RWPE1 (cell line): ENCODE measurements at regions not wholly inside any gene's neighbourhood (a gene's known extent, or its start where the extent isn't known, plus 50 kb on each side); places are given as distances from the start of the nearest gene placed in this dataset.

Experiments used
- CTCF ChIA-PET: fragments of 350-600 bp; sonication (Branson Sonifier 250); formaldehyde crosslinking; extraction: SDS; loops from one replicate; lab custom pipeline; 2021; lab: Yijun Ruan, JAX
- POLR2A ChIA-PET: fragments of 400-600 bp; formaldehyde crosslinking; extraction: SDS; loops from one replicate; lab custom pipeline; 2020; ENCODE audit warnings: antibody characterized with exemption; ENCODE audit not compliant: low non-redundant PET; lab: Yijun Ruan, JAX
- DNase-seq: peaks from one replicate; pipeline ENCODE4 v3.0.0; 2012; ENCODE audit warnings: low spot score
- H3K27ac ChIP-seq: fragments of 450-650 bp; 2 replicates; pipeline ENCODE4 v1.5.1; 2017
- TF ChIP-seq, protein P1 (sequence below): fragments of 450-650 bp; conservative IDR thresholded peaks from 2 replicates; pipeline ENCODE4 v1.5.1; 2017; ENCODE audit warnings: low read depth, mild to moderate bottlenecking

DNA sequence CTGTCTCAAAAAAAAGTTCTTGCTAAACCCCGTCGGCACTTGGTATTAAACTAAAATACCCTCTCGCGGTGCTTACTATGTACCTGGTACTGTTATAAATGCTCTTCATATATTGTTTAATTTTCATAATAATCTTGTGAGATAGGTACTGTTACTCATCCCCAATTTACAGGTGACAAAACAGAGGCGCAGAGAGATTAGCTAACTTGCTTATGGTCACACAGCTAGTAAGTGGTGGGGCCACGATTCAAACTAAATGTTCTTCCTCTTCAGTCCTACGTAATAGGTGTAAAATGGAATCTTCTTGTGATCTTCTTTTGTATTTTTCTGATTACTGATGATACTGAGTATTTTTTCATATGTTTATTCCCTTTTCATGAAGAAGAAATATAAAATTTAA, 51.3 kb downstream of the TET3 start:
- no peak overlapping the region for H3K27ac ChIP-seq
- ChIA-PET CTCF (interaction anchor here (0.5 kb wide), 1 partner anchor 65 kb away, joined by 4 read pairs; no protein-coding TSS in a partner anchor), POLR2A (no interaction called here)
- TF ChIP-seq, protein P1, sequence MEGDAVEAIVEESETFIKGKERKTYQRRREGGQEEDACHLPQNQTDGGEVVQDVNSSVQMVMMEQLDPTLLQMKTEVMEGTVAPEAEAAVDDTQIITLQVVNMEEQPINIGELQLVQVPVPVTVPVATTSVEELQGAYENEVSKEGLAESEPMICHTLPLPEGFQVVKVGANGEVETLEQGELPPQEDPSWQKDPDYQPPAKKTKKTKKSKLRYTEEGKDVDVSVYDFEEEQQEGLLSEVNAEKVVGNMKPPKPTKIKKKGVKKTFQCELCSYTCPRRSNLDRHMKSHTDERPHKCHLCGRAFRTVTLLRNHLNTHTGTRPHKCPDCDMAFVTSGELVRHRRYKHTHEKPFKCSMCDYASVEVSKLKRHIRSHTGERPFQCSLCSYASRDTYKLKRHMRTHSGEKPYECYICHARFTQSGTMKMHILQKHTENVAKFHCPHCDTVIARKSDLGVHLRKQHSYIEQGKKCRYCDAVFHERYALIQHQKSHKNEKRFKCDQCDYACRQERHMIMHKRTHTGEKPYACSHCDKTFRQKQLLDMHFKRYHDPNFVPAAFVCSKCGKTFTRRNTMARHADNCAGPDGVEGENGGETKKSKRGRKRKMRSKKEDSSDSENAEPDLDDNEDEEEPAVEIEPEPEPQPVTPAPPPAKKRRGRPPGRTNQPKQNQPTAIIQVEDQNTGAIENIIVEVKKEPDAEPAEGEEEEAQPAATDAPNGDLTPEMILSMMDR: no peak
- DNase-seq: no peak

DNA sequence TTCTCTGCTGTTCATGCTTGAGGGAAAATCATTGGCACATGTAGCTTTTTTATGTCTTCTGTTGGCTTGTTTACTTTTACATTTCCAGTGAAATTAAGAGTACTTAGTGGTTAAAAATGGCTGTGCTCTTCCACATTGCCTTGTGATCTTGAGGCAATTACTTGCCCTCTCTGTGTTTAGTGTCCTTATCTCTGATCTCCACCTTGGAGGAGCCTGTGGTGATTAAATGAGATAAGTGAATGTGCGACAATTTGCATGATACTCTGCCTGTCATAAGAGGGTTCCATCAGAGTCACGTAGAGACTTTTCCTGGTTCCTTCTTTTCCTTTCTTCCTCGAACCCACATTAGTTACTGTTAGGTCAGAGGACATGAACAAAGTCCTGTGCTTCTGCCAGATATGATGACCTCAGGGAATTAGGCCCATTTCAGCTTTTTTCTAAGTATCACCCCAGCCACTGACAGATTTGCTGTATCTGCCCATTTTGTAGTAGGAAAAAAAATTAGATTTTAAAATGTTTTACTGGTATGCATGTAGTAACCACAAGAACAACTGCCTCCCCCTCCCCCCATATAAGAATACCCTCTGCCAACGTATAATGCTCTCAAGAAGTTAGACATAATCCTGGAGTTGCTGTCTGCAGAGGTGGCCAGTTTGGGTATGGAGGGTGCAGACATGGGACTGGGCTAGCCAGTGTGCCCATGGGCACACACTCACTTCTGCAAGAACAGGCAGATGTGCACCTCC, 51.9 kb downstream of the TET3 start:
- CTCF ChIA-PET: interaction anchor here (0.5 kb wide), 1 partner anchor 64 kb away, joined by 4 read pairs; no protein-coding TSS in a partner anchor
- no peak for DNase-seq
- TF ChIP-seq, protein P1: no peak
- POLR2A ChIA-PET: no interaction called here
- no peak overlapping the region for H3K27ac ChIP-seq

DNA sequence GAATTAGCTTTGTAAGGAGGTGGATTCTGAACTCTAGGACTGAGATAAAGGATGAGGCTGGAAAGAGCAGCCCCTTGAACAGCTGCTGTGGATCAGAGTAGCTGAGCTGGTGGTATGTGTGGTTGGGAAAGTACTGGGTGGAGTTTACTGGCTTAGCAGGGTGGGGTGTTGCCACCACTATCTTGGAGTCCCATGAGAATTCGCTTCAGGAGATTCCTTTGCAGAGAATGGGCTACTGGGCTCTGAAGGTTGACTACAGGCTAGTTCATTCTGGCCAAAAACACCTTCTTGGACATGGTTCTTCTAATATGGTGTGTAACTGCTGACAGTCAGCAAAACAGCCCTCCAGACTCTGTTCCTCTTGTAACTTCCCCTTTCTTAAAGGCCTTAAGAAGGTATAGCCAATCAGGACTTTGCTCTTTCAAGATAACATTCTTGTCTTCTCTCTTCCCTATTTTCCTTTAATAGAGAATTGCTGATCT, 52.7 kb downstream of the TET3 start:
- no peak overlapping the region for H3K27ac ChIP-seq
- ChIA-PET CTCF (no interaction called here), POLR2A (no interaction called here)
- TF ChIP-seq, protein P1: no peak
- no peak for DNase-seq

DNA sequence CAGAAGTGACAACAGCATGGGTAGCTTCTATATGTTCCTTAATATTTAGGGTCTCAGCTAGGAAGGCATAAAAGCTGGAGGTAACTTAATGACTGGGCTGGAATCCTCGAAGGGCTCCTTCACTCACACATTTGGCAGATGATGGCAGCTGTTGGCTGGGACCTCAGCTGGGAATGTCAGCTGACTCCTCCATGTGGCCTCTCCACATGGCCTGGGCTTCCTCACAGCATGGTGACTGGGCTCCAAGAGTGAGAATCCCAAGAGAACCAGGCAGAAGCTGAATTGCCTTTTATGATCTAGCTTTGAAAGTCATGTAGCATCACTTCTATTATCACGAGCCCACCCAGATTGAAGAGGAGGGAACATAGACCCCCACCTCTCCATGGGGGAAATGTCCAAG, 54.9 kb downstream of the TET3 start:
- DNase-seq: no peak
- TF ChIP-seq, protein P1: no peak
- POLR2A ChIA-PET: no interaction called here
- CTCF ChIA-PET: interaction anchor here (0.7 kb wide), 1 partner anchor 1572 kb away, joined by 4 read pairs; no protein-coding TSS in a partner anchor
- H3K27ac ChIP-seq: no peak overlapping the region

DNA sequence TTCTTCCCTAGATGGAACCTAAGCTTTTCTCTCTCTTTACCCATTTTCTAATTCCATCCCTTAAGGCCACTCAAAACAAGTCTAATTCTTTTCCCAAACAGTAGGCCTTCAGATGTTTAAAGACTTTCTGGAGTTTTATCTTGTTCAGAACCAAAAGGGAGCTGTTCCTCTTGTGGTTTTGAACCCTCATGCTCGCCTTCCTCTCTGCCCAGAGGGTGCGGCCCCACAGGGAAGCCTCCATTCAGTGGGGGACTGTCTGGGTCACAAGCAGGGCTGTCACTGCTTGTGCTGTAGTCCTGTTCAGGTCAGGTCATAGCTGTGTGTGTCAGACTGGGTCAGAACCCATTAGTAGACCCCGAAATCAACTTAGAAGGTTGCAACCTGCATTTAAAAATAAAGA, 56.5 kb downstream of the TET3 start:
- CTCF ChIA-PET: interaction anchor here (0.6 to 0.7 kb wide), 2 partner anchors 221 to 472 kb away, joined by 3 read pairs; no protein-coding TSS in a partner anchor
- POLR2A ChIA-PET: no interaction called here
- TF ChIP-seq, protein P1: no peak
- H3K27ac ChIP-seq: no peak overlapping the region
- DNase-seq: no peak

DNA sequence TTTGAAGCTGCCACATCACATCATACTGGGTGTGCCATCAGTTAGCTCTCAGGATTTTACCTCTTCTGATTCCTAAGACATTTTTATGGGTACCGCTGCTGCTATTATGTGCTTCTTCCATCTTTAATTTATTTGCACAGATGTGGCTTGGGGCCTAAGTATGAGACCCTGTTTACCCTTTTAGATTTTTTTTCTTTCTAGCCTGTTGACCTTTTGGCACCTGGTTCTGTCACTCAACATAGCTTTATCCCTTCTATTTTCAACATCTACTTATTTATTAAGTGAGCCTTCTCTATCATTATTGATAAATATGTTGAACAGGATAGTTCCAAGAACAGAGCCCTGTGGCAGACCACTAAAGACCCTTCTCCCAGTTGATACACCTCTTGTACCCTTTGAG, 57.0 kb downstream of the TET3 start:
- no peak overlapping the region for H3K27ac ChIP-seq
- TF ChIP-seq, protein P1: no peak
- CTCF ChIA-PET: interaction anchor here (0.7 kb wide), 1 partner anchor 472 kb away, joined by 3 read pairs; no protein-coding TSS in a partner anchor
- POLR2A ChIA-PET: no interaction called here
- no peak for DNase-seq
